ENCODE measurements at regions not wholly inside any gene's neighbourhood (a gene's known extent, or its start where the extent isn't known, plus 50 kb on each side); places are given as distances from the start of the nearest gene placed in this dataset.

DNA sequence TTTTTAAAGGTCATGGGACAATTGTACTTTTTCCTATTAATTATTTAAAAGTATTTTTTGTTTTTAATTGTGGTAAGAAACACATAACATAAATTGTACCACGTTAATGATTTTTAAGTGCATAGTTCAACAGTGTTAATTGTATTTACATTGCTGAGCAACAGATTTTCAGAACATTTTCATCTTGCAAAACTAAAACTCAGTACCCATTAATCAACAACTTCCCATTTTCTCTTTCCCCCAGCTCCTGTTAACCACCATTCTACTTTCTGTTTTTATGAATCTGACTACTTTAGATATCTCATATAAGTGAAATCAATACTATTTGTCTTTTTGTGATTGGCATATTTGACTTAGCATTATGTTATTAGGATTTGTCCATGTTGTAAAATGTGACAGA, 483.9 kb upstream of the ZNF804A start:
- TF ChIP-seq, protein P1, sequence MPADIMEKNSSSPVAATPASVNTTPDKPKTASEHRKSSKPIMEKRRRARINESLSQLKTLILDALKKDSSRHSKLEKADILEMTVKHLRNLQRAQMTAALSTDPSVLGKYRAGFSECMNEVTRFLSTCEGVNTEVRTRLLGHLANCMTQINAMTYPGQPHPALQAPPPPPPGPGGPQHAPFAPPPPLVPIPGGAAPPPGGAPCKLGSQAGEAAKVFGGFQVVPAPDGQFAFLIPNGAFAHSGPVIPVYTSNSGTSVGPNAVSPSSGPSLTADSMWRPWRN (IDR thresholded peaks at IDR 0.05; ENCODE audit: low read depth): no peak
- TF ChIP-seq, protein P2, sequence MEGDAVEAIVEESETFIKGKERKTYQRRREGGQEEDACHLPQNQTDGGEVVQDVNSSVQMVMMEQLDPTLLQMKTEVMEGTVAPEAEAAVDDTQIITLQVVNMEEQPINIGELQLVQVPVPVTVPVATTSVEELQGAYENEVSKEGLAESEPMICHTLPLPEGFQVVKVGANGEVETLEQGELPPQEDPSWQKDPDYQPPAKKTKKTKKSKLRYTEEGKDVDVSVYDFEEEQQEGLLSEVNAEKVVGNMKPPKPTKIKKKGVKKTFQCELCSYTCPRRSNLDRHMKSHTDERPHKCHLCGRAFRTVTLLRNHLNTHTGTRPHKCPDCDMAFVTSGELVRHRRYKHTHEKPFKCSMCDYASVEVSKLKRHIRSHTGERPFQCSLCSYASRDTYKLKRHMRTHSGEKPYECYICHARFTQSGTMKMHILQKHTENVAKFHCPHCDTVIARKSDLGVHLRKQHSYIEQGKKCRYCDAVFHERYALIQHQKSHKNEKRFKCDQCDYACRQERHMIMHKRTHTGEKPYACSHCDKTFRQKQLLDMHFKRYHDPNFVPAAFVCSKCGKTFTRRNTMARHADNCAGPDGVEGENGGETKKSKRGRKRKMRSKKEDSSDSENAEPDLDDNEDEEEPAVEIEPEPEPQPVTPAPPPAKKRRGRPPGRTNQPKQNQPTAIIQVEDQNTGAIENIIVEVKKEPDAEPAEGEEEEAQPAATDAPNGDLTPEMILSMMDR (IDR thresholded peaks at IDR 0.05 in 2 of 3, conservative IDR thresholded peaks at IDR 0.05 in 1 of 3; ENCODE audit: insufficient read depth in 2 of 3, low read depth in 1 of 3, low read length in 3 of 3): no peak
- TF ChIP-seq ZNF124 (CRISPR knock-in tag; IDR thresholded peaks at IDR 0.05) (no peak), ELF4 (CRISPR knock-in tag; IDR thresholded peaks at IDR 0.05) (no peak), SP1 (CRISPR knock-in tag; IDR thresholded peaks at IDR 0.05) (no peak), HCFC1 (IDR thresholded peaks at IDR 0.05; ENCODE audit: low read depth, low read length) (no peak), CHCHD3 (CRISPR knock-in tag; IDR thresholded peaks at IDR 0.05) (no peak), EP400 (IDR thresholded peaks at IDR 0.05) (no peak), KLF13 (tag; IDR thresholded peaks at IDR 0.05; ENCODE audit: borderline replicate concordance, low read depth) (no peak), TCF7L2 (IDR thresholded peaks at IDR 0.05; ENCODE audit: low read depth, low read length) (no peak), MEF2A (IDR thresholded peaks at IDR 0.05; ENCODE audit: control insufficient read depth, low read depth, low read length) (no peak)
- TF ChIP-seq, protein P3, sequence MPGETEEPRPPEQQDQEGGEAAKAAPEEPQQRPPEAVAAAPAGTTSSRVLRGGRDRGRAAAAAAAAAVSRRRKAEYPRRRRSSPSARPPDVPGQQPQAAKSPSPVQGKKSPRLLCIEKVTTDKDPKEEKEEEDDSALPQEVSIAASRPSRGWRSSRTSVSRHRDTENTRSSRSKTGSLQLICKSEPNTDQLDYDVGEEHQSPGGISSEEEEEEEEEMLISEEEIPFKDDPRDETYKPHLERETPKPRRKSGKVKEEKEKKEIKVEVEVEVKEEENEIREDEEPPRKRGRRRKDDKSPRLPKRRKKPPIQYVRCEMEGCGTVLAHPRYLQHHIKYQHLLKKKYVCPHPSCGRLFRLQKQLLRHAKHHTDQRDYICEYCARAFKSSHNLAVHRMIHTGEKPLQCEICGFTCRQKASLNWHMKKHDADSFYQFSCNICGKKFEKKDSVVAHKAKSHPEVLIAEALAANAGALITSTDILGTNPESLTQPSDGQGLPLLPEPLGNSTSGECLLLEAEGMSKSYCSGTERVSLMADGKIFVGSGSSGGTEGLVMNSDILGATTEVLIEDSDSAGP (CRISPR knock-in tag; IDR thresholded peaks at IDR 0.05): no peak
